Adrenal gland (tissue), 5 donors: ENCODE measurements at regions not wholly inside any gene's neighbourhood (a gene's known extent, or its start where the extent isn't known, plus 50 kb on each side); places are given as distances from the start of the nearest gene placed in this dataset.

Experiments used
- POLR2A ChIP-seq, 2 donors: fragments of 450-650 bp; IDR thresholded peaks; one replicate each; pipeline ENCODE4 v1.6.1; 2017; ENCODE audit warnings: antibody characterized with exemption in 2 of 2, mild to moderate bottlenecking in 2 of 2, moderate library complexity in 1 of 2
- TF ChIP-seq, protein P1 (sequence below), 6 experiments: fragments of 450-650 bp in 4 of 6; fragments of 200-600 bp in 2 of 6; sonication (generic) in 1 of 6; IDR thresholded peaks; 1 replicate in 5 of 6; 2 replicates in 1 of 6; pipeline versions ENCODE4 v1.5.1 to v1.8.0; 2016 to 2021; ENCODE audit warnings: antibody characterized with exemption in 6 of 6, mild to moderate bottlenecking in 2 of 6, moderate library complexity in 1 of 6
- donor health status: DM: no; HTN: no; CAD: no.

DNA sequence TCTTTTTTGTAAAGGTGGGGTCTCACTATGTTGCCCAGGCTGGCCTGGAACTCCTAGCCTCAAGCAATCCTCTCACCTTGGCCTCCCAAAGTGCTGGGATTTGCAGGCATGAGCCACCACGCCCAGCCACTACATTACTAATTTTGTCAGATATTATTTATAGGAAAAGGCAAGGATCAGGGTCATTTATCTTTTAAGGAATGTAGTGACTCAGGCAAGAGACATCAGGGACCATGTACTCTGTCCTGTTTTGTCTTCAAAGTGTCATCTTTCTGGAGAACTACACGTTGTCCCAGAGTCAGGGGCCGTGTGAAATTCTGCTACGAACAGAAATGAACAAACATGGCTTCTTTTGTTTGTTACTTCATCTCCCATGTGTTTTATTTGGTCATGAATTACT lies 105.3 kb downstream of the NPTX2 start:
- TF ChIP-seq POLR2A (IDR thresholded peaks at IDR 0.05): no peak
- TF ChIP-seq, protein P1, sequence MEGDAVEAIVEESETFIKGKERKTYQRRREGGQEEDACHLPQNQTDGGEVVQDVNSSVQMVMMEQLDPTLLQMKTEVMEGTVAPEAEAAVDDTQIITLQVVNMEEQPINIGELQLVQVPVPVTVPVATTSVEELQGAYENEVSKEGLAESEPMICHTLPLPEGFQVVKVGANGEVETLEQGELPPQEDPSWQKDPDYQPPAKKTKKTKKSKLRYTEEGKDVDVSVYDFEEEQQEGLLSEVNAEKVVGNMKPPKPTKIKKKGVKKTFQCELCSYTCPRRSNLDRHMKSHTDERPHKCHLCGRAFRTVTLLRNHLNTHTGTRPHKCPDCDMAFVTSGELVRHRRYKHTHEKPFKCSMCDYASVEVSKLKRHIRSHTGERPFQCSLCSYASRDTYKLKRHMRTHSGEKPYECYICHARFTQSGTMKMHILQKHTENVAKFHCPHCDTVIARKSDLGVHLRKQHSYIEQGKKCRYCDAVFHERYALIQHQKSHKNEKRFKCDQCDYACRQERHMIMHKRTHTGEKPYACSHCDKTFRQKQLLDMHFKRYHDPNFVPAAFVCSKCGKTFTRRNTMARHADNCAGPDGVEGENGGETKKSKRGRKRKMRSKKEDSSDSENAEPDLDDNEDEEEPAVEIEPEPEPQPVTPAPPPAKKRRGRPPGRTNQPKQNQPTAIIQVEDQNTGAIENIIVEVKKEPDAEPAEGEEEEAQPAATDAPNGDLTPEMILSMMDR (IDR thresholded peaks at IDR 0.05): no peak
